GM11168 (cell line): ENCODE measurements at regions not wholly inside any gene's neighbourhood (a gene's known extent, or its start where the extent isn't known, plus 50 kb on each side); places are given as distances from the start of the nearest gene placed in this dataset.

Source experiments
- in situ Hi-C: fragments of 300-500 bp; cut with MboI; formaldehyde crosslinking; loops from one replicate; pipeline ENCODE4 v1.12.0; 2022; ENCODE audit warnings: low sequenced_read_pairs; ENCODE audit not compliant: unreplicated experiment

DNA sequence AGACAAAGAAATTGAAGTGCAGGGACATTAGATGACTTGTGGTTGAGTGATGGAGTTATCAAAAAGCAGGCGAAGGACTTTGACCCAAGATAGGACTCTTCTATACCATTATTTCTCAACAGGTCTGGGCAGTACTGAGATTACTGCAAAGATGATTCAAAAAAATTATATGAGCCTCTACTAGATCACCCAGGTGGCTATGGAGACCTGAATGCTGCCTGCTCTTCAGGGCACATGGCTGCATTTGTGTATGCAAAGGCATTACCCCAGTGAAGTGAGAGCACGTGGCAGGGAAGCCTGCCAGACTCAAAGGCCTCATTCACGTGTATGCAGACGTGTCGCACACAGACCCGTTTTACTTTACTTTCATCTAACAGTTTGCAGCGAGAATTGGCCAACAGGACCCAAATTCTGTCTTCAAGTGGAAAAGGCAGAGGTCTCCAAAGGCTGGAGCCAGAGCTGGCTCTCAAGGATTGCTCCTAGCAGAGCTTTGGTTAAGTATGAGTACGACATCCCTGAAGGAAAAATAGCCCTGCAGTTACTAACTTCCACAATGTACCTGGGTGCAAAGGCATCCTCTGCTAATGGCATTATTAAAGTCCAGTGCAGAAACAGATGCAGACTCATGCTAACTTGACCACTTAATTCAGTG is 113.8 kb upstream of the ARMC2 start:
- in situ Hi-C loops = no loop called here

DNA sequence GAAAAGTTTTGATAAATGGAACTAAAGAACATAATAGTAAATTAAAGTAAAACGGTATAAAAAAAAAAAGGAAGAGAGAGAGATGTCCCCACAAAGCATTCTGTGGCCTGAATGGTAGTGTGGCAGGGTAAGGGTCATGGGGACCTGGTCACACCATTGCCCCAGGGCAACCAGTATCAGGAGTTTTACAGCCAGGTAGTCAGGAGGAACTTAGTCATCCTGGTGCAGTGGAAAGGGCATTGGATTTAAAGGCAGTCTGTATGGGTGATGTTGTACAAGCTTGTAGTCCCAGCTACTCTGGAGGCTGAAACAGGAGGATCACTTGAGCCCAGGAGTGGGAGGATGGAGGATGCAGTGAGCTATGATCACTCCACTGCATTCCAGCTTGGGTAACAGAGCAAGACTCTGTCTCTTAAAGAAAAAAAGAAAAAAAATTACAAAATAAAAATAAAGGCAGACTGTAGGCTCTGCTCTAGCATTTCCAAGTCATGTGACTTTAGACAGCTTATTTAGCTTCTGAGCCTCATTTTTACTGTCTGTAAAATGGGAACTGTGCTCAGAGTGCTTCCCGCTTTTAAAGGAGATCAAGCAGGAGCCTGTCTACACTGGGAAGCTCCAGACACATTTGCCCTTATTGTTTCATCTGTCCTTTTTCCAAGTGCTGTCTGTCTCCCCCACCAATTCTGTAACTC is 112.8 kb upstream of the ARMC2 start:
- in situ Hi-C loops = no loop called here

DNA sequence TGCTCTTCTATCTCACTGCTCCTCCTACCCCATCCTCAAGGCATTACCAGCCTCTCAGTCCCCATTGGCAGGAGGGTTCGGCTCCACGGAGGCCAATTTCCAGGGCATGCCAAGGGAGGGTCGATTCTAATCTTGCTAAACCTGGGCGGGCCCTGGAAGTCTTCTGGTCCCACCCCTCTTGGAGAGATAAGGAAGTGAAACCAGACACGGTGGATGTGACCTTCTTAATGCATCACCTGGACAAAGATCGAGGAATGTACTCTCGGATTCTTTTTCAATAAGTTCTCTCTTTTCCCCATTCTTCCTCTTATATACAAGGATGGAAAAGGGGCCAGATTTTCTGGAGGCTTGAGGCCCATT is 112.2 kb upstream of the ARMC2 start:
- in situ Hi-C loops = no loop called here

DNA sequence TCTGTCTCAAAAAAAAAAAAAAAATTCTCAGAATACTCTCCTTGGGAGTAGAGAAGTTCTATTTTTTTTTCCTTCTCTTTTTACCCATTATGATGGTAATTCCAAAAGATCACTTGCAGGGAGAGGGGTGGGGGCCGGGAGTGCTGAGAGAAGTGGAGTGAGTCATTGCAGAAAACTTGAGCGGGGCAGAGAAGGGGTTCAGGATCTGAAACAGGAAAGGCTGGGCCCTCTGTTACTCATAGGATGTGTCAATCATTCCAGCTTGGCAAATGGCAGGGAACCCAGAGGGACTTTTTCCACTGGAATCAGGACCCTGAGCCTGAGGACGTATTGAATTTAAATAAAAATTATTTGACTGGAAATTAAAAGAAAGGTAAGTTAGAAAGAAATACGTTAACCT is 111.4 kb upstream of the ARMC2 start:
- in situ Hi-C loops = no loop called here

DNA sequence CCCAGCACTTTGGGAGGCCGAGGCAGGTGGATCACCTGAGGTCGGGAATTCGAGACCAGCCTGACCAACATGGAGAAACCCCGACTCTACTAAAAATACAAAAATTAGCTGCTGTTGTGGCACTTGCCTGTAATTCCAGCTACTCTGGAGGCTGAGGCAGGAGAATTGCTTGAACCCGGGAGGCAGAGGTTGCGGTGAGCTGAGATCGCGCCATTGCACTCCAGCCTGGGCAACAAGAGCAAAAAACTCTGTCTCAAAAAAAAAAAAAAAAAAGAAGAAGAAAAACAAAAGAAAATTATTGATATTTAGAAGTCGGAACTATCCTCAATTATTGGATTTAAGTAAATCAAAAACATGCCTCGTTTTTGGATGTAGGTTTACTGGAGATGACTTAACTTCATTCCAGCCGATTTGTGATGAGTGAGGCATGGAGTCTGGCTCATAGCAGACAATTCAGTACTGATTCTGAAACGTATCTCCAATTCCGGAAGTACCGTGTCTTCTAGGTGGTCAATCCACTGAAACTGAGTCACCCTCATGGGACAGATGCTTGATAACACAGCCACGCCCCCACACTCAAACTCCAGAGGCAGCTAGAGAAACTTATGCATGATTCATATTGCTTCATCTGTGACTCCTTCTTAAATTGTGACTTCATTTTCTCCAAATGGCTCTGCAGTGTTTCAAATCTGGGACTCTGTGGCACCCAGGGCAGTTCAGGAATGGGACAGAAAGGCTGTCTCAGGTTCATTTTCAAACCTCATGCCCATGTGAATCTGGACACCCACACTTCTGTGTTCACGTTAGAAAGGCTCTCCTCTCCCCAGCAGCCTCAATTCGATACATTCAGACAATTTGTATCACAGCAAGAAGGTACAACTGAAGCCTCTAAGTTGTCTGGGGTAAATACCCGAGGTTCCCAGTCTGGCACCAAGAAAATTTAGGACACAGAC is 110.4 kb upstream of the ARMC2 start:
- in situ Hi-C loops = no loop called here

DNA sequence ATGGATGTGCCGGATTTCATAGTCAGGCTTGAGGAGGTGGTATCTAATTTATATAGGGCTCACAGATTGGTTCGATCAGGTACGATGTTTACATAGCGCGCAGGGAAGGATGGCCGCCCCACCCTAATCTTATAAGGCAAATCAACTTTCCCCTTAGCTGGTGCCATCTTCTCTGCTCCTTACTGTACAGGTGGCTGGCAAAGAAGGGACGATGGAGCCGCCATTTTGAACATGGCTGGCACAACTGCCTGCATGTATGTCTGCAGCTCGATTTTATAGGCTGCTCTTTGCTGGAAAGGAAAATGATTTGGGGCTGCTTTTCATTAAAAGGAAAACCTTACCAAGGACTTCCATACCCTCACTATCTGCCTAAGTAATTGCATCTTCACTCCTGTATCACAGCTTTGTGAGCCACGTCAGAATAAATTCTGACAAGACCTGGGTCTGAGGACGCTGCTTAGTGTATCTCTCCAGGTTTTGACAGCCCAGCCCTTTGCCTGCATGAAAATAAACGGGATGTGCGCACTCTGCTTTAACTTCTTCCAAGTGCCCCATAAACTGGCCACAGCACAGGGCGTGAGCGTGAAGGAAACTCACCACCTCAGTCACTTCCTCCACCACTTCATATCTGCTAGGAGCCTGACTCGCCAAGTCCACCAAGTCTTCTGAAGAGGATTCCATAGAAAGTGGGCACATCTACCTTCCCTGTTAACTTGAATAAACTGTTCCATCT is 109.4 kb upstream of the ARMC2 start:
- in situ Hi-C loops = no loop called here

DNA sequence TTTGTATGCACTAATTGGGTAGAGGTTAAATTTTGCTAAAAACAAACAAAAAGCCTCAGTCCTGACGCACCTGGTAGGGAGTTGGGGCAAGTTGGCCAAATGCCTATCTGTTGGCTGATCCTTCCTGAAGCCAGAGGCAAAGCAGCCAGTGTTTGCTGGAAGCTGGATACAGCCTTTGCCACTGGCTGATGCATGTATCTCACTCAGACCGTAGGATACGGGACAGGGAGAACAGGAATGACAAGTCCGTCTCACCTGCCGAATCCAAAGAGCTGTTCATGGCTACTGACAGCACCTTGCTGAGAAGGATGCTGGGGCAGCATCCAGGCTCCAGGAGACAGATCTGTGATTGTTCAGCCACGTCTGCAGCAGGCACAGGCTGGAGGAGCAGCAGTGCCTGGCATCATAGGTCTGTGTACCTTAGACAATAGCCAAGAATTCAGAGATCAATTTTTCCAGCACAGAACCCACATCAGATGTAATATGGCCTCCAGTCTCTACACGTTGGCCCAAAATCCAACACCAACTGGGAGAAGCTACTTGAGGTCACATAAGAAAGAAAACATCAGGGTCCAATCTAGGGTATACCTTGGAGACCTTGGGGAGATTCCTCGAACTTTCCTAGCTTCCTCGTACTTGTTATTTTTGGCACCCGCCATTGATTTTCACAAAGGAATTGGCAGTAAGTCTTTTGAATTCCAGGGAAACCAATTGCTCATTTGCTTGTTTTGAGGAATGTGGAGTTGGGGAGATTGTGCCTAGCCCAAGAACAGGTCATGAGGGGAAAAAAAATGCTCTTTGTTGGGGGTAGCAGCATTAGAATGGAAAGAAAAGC is 108.5 kb upstream of the ARMC2 start:
- in situ Hi-C loops = no loop called here

DNA sequence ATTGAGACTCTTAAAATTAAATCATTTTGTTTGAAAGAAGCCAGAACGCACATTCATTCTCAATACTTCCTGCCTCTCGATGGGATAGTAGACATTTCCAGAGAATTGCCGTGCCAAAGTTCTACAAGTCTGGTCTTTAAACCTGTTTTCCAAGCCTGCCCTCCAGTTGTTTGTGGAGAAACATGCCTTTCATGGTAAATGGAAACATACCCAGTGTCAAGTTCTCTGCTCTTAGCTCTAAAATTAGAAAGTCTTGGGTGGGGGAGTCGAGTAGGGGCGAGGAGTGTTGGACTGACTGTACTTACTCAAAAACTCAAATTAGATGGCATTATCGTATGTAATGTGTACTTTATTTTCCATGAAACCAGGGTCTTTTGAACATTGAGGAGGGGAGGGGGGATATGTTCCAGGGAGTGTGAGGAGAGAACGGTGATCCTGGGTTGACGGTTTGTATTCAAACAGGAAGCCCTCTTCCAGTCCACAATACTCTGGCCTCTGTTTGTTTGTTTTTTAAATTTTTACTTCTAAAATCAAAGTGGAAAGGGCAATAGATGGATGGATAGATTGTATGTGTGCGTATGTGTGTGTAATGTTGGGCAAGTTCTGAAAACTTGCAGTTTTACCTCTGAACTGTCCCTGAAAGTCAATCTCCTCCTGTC is 106.8 kb upstream of the ARMC2 start:
- in situ Hi-C loops = no loop called here

DNA sequence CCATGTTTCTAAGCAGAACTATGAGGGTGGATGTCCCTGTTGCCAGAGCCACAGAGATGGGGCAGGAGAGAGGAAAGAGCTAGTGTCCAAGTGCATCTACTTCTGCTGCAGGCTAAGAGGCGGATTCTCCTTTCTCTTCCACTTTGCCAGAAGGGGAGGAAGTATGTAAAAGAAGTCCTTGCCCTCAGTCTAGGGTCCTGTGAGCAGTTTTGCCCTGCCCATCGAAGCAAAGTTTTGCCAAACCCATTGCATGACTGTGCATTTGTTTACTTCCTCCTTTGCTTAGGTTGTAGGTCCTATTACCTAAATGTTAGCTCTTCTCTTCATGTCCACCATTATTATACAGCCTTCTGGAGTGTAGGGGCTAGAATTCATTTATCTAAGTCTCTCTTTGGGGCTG is 106.2 kb upstream of the ARMC2 start:
- in situ Hi-C loops = no loop called here

DNA sequence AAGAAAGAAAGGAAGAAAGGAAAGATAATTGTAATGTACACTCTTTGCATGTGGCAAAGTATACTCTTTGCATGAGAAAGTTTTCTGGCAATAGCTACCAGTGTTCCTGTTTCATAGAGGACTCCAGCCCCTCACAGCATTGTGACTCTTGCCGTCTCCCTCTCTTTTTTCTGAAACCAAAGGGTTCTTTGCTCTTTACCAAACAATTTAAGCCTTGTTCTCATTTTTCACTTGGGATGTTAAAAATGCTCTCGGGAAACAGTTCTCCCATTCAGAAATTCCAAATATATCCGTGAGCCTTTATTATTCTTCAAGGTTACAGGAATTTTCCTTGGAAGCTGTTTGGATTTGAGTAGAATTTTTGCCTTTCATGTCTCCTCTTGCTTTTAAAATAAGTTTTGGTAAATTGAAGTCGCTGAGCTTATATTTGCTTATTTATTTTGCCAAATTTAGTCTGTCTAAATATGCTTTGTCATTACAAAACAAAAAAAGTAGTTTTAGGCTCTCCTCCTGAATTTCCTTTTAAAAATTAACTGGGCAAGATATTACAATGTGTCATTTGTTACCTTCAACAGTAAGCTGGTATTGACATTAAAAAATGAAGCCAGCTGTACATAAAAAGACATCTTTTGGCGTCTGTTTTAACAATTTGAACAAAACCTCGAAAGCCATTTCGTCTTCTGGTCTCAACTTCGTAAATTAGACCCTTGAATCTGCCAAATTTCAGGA is 103.8 kb upstream of the ARMC2 start:
- in situ Hi-C loops = no loop called here

DNA sequence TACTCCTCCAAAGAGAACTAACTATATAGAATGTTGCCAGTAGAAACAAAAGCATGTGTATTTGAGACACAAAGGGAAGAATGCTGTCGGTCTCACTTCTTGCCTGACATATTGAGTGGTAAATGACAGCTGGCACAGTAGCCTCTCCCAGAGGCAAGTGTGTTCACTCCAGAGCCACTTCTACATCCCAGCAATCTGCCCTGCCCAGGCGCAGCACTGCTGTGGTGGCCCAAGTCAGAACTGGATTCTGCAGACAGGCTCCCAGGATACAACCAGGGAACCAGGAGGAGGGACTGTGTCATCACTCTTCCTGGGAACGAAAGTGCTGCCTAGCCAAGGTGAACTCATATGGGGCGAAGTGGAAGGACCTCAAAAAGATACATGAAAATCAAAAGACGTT is 103.2 kb upstream of the ARMC2 start:
- in situ Hi-C loops = no loop called here

DNA sequence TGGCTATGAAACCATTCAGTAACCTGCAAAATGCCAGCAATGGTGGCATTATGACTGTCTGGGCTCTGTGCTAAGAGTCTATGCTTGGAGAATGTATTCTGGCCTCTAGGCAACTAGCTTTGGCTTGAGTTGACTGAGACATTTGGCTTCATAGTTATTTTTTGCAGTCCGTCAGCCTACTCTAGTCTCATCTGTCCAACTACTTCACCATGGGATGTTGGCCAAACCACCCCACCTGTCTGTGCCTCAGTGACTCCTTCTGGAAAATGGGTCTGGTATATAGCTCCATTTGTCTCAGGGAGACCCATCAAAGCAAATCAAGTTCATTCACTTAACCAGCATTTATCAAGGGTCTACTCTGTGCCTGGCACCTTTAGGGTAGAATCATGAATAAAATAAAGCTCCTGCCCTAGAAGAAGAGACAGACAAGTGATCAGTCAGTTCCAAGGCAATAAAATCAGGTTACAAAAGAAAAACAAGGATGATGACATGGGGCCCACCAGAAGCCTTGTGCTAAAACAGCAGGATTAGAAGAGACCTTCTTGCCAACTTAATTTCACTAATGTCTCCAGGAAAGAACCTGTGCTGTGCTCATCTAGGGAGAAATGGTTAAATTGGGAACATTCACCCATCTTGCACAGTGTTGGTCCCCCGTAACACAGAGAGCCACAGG is 102.4 kb upstream of the ARMC2 start:
- in situ Hi-C loops = no loop called here

DNA sequence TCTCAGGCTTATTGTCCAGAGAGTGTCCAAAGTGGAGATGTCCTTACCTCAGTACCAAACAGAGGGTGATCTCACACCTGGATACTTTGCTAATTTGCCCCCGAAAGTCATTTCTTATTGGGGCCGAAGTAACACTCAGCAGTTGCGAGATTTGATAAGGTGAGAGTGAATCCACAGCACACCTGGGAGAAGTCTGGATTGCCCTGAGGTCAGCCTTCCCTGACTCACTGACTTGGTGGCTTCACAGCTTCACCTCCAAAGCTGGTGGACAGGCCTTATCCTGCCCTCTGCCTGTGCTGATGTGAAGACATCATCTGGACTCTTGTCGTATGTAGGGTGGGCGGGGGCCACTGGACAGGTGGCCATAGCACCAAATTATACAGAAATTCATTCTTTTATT is 101.9 kb upstream of the ARMC2 start:
- in situ Hi-C loops = no loop called here

DNA sequence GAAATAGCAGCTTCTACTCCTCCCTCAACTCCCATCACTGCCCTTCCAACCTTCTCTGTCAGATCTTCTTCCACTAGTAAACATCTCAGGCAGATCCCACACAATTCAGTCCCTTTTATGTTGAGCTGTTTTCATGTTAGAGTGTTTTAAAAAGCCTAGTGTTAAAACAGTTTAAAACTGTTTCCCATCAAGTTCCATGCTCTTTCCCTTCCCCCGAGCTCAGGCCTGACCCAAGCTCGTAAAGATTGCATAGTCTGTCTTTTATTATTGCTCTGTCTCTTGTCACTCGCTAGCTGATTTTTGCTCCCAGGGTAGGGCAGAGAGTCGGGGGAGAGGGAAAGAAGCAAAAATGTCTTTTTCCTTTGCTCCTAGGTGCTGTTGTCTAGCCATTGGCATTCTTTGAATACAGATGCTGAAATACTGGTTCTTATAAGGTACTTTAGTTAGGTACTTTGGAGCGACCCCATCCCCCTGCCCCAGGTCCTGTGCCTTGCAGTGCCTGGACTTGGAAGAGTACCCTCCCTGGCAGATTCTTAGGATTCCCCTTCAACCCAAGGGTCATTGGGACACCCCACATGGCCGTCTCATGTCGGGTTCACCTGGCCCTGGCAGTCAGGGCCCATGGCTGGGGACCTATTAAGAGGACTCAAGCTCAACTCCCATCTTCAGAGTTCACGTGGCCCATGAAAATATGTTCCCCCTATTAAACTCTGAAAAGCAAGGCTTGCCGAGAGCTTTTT is 101.2 kb upstream of the ARMC2 start:
- in situ Hi-C loops = no loop called here

DNA sequence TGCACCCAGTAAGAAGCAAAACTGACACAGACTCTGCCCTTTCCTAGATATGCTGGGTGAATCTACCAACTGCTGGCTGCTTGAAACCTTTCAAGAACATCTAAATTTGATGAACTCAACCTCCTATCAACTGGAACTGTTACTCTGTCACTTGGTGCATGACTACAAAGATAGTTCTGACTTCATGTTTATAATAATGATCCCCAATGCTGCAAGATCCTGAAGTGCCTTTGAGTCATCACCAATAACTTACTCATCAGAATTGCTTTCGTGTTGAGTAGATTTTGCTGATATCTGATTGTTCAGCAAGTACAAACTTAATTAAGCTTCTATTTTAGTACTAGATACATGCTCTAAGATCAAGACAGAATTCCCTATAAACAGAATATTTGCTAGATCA is 100.2 kb upstream of the ARMC2 start:
- in situ Hi-C loops = no loop called here

DNA sequence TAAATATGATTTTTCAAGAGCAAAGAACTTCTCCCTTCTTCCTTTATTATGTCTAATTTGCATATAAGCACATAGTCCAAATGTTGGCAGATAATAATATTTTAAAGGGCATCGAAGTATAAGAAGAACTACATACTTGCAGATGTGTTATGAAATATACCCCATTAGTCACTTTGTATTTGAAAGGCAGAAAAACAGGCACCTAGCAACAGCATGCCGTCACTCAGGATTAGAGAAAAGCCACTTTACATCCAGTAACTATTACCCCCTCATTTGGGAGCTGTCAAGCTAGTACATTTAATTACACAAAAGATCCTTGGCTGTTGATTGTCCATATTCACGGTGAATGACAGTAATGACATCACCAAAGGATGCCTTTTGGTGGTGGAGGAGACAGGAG is 99.3 kb upstream of the ARMC2 start:
- in situ Hi-C loops = no loop called here

DNA sequence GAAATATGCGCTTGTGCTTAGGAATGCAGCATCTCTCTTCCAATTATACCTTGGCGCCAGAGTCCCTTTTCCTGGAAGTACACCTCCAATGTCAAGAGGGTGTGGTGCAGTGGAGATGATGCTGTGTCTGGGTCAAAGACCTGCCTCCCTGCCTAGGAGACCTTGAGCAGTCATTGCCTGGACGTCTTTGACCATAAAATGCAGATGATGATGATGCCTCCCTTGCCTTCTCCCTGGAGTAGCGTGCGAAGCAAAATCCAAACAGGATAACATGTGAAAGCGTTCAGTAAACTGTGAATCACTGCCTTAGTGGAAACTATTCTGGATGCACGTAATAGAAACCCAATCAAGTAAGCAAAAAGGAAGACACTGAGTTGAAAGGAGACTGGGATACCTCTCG is 97.4 kb upstream of the ARMC2 start:
- in situ Hi-C loops = no loop called here
